Right lobe of liver (tissue), 6 donors: ENCODE measurements at regions not wholly inside any gene's neighbourhood (a gene's known extent, or its start where the extent isn't known, plus 50 kb on each side); places are given as distances from the start of the nearest gene placed in this dataset.

Source experiments
- ATAC-seq, 4 donors: fragments of 200-7000 bp; cut with Tn5 transposase; one replicate each; pipeline ENCODE4 v1.9.1; 2020; ENCODE audit warnings: mild to moderate bottlenecking in 4 of 4, moderate library complexity in 4 of 4
- DNase-seq, 3 donors: peaks; one replicate each; pipeline ENCODE4 v3.0.0-alpha.2; 2020
- H3K27ac ChIP-seq, 3 donors: fragments of 200-600 bp; one replicate each; pipeline ENCODE4 v1.8.0; 2022
- H3K27me3 ChIP-seq, 2 donors: fragments of 200-600 bp; one replicate each; pipeline ENCODE4 v1.8.0; 2022
- H3K36me3 ChIP-seq, 4 donors: fragments of 200-600 bp; sonication (generic) in 1 of 4; one replicate each; pipeline versions ENCODE4 v1.5.1 to v1.8.0; 2017 to 2022; ENCODE audit warnings: control low read depth in 1 of 4
- H3K4me1 ChIP-seq, 4 donors: fragments of 200-600 bp; sonication (generic) in 1 of 4; one replicate each; pipeline versions ENCODE4 v1.5.1 to v1.8.0; 2017 to 2022; ENCODE audit warnings: control low read depth in 1 of 4
- H3K4me3 ChIP-seq, 3 donors: fragments of 200-600 bp; one replicate each; pipeline ENCODE4 v1.8.0; 2022
- H3K9me3 ChIP-seq, 4 donors: fragments of 200-600 bp; sonication (generic) in 1 of 4; one replicate each; pipeline versions ENCODE4 v1.5.1 to v1.8.0; 2017 to 2022; ENCODE audit warnings: control low read depth in 1 of 4
- CTCF ChIP-seq, 4 donors: fragments of 200-600 bp in 3 of 4; fragments of 450-650 bp in 1 of 4; IDR thresholded peaks; one replicate each; pipeline versions ENCODE4 v1.5.1 to v1.8.0; 2016 to 2022; ENCODE audit warnings: antibody characterized with exemption in 4 of 4, mild to moderate bottlenecking in 2 of 4
- POLR2A ChIP-seq: fragments of 450-650 bp; IDR thresholded peaks from one replicate; pipeline ENCODE4 v1.6.1; 2017; ENCODE audit warnings: antibody characterized with exemption, mild to moderate bottlenecking
- WGBS: methylation state at CpG from one replicate; pipeline ENCODE4 v1.1.6; 2018; ENCODE audit warnings: low coverage, low lambda C conversion rate; ENCODE audit not compliant: insufficient coverage; ENCODE audit errors: missing lambda C conversion rate; 5-methylcytosine and 5-hydroxymethylcytosine counted together
- intact Hi-C, 2 donors: fragments of 100-400 bp; cut with DNase I; formaldehyde crosslinking; loops; one replicate each; pipeline versions ENCODE4 v1.11.2 to v1.14.1; 2022
- donor health status: DM: no; HTN: yes; CAD: no.
- donor health status: DM: no; HTN: no; CAD: no.
- donor health status: DM: no; HTN: no; CAD: no.
- donor health status: DM: no; HTN: yes; CAD: no.
- donor health status: DM: no; HTN: yes; CAD: no.

- Histone ChIP-seq H3K27ac (no peak overlapping the region), H3K36me3 (no peaks in the 10 kb centered on the region), H3K27me3 (no peaks in the 10 kb centered on the region), H3K4me3 (no peak overlapping the region), H3K4me1 (no peaks in the 10 kb centered on the region), H3K9me3 (peaks cover 0 to 3% (median 0%) of the 10 kb centered on the region in 4 donors)
- WGBS: 42% methylated on average over 2 of the region's 2 CpGs
- intact Hi-C loops: no loop called here
- no peak for ATAC-seq
- no peak for DNase-seq
- TF ChIP-seq POLR2A (no peak), CTCF (IDR thresholded peaks at IDR 0.05) (no peak)
Observed at GRCh38 chr2:78925258-78925657, 100.2 kb upstream of the REG3G start.

GRCh38 chr2:78928502-78928901 is 97.0 kb upstream of the REG3G start:
- intact Hi-C loops: no loop called here
- Histone ChIP-seq H3K27ac (no peak overlapping the region), H3K4me3 (no peak overlapping the region), H3K9me3 (no peaks in the 10 kb centered on the region), H3K36me3 (no peaks in the 10 kb centered on the region), H3K4me1 (no peaks in the 10 kb centered on the region), H3K27me3 (no peaks in the 10 kb centered on the region)
- DNase-seq (no peak), ATAC-seq (no peak)
- TF ChIP-seq POLR2A: no peak
- TF ChIP-seq CTCF (IDR thresholded peaks at IDR 0.05): no peak
- WGBS: 47% methylated on average over 1 of the region's 1 CpG

GRCh38 chr2:78940998-78941397 is 84.5 kb upstream of the REG3G start:
- Histone ChIP-seq H3K27ac (no peak overlapping the region), H3K9me3 (no peaks in the 10 kb centered on the region), H3K4me1 (no peaks in the 10 kb centered on the region), H3K27me3 (no peaks in the 10 kb centered on the region), H3K36me3 (no peaks in the 10 kb centered on the region), H3K4me3 (no peak overlapping the region)
- TF ChIP-seq POLR2A (no peak), CTCF (IDR thresholded peaks at IDR 0.05) (no peak)
- 28% methylated on average over 6 of the region's 6 CpGs for WGBS
- intact Hi-C loops: no loop called here
- no peak for ATAC-seq
- no peak for DNase-seq

- Histone ChIP-seq H3K9me3 (no peaks in the 10 kb centered on the region), H3K27me3 (no peaks in the 10 kb centered on the region), H3K4me1 (no peaks in the 10 kb centered on the region), H3K36me3 (no peaks in the 10 kb centered on the region), H3K27ac (no peak overlapping the region), H3K4me3 (no peak overlapping the region)
- ATAC-seq: no peak
- DNase-seq: no peak
- 40% methylated on average over 2 of the region's 2 CpGs for WGBS
- intact Hi-C loops: no loop called here
- no peak for TF ChIP-seq POLR2A
- TF ChIP-seq CTCF (IDR thresholded peaks at IDR 0.05): no peak
Observed at GRCh38 chr2:78941751-78942150, 83.8 kb upstream of the REG3G start.

GRCh38 chr2:78963881-78964280 is 61.6 kb upstream of the REG3G start:
- no peak overlapping the region for H3K27ac ChIP-seq
- DNase-seq (no peak), ATAC-seq (no peak)
- no peaks in the 10 kb centered on the region for H3K27me3 ChIP-seq
- no peaks in the 10 kb centered on the region for H3K36me3 ChIP-seq
- no peak overlapping the region for H3K4me3 ChIP-seq
- 69% methylated on average over 2 of the region's 2 CpGs for WGBS
- intact Hi-C loops: no loop called here
- no peaks in the 10 kb centered on the region for H3K9me3 ChIP-seq
- TF ChIP-seq CTCF (IDR thresholded peaks at IDR 0.05) (no peak), POLR2A (no peak)
- no peaks in the 10 kb centered on the region for H3K4me1 ChIP-seq
